ENCODE measurements at regions not wholly inside any gene's neighbourhood (a gene's known extent, or its start where the extent isn't known, plus 50 kb on each side); places are given as distances from the start of the nearest gene placed in this dataset.

- TF ChIP-seq CTCF (IDR thresholded peaks at IDR 0.05; ENCODE audit: borderline replicate concordance, extremely low read depth, low read length, poor library complexity, severe bottlenecking) (no peak), EZH2 (IDR thresholded peaks at IDR 0.05; ENCODE audit: borderline replicate concordance, low read depth, low read length, severe bottlenecking) (no peak)
These were observed 228.9 kb upstream of the IRX4 start for GRCh38 chr5:2111569-2112105.

All from DND-41 (cell line).